NCI-H2196 (cell line): ENCODE measurements at regions not wholly inside any gene's neighbourhood (a gene's known extent, or its start where the extent isn't known, plus 50 kb on each side); places are given as distances from the start of the nearest gene placed in this dataset.

Experiments
- DNase-seq: peaks from one replicate; lab custom pipeline; 2025; ENCODE audit not compliant: unreplicated experiment; lab: John Stamatoyannopoulos, UW

- no peak for DNase-seq
Measured at GRCh38 chr4:108297605-108298004, 128.9 kb upstream of the LEF1 start.

GRCh38 chr4:108292229-108292628 lies 123.5 kb upstream of the LEF1 start:
- no peak for DNase-seq

GRCh38 chr4:108291137-108291536 lies 122.4 kb upstream of the LEF1 start:
- DNase-seq: no peak

GRCh38 chr4:108287834-108288413 lies 119.2 kb upstream of the LEF1 start:
- no peak for DNase-seq

GRCh38 chr4:108280072-108280471 lies 111.3 kb upstream of the LEF1 start:
- no peak for DNase-seq

- DNase-seq: no peak
Measured at GRCh38 chr4:108276690-108277089, 108.0 kb upstream of the LEF1 start.

GRCh38 chr4:108272986-108273385 lies 104.3 kb upstream of the LEF1 start:
- no peak for DNase-seq

- no peak for DNase-seq
Measured at GRCh38 chr4:108272561-108272960, 103.8 kb upstream of the LEF1 start.

GRCh38 chr4:108272046-108272445 lies 103.3 kb upstream of the LEF1 start:
- no peak for DNase-seq

- DNase-seq: no peak
Measured at GRCh38 chr4:108270466-108271450, 102.0 kb upstream of the LEF1 start.

GRCh38 chr4:108264693-108265092 lies 96.0 kb upstream of the LEF1 start:
- no peak for DNase-seq

- DNase-seq: no peak
Measured at GRCh38 chr4:108263057-108263456, 94.3 kb upstream of the LEF1 start.

- DNase-seq: no peak
Measured at GRCh38 chr4:108261026-108261425, 92.3 kb upstream of the LEF1 start.

GRCh38 chr4:108256538-108256937 lies 87.8 kb upstream of the LEF1 start:
- DNase-seq: no peak

GRCh38 chr4:108255203-108255747 lies 86.5 kb upstream of the LEF1 start:
- DNase-seq: no peak

GRCh38 chr4:108249397-108249796 lies 80.7 kb upstream of the LEF1 start:
- DNase-seq: no peak

GRCh38 chr4:108247387-108248049 lies 78.8 kb upstream of the LEF1 start:
- DNase-seq: peak; percentile 79

GRCh38 chr4:108244606-108245005 lies 75.9 kb upstream of the LEF1 start:
- no peak for DNase-seq

- DNase-seq: no peak
Measured at GRCh38 chr4:108240366-108240765, 71.6 kb upstream of the LEF1 start.

- DNase-seq: no peak
Measured at GRCh38 chr4:108237693-108238092, 69.0 kb upstream of the LEF1 start.

- no peak for DNase-seq
Measured at GRCh38 chr4:108236264-108236663, 67.5 kb upstream of the LEF1 start.

- DNase-seq: no peak
Measured at GRCh38 chr4:108227923-108228322, 59.2 kb upstream of the LEF1 start.
